ENCODE measurements at regions not wholly inside any gene's neighbourhood (a gene's known extent, or its start where the extent isn't known, plus 50 kb on each side); places are given as distances from the start of the nearest gene placed in this dataset.

GRCh38 chr2:238573065-238573778 is 146.5 kb downstream of the ASB1 start:
- Histone ChIP-seq H3K27ac (ENCODE audit: low read length) (no peak overlapping the region), H3K79me2 (ENCODE audit: insufficient read depth, low read length) (no peaks in the 10 kb centered on the region), H2AFZ (ENCODE audit: low read depth, low read length) (no peak overlapping the region), H3K9me3 (ENCODE audit: insufficient read depth, low read length, severe bottlenecking) (no peaks in the 10 kb centered on the region), H3K4me2 (ENCODE audit: insufficient read depth, low read length) (no peak overlapping the region), H3K9ac (ENCODE audit: low read depth, low read length) (no peak overlapping the region), H3K36me3 (ENCODE audit: insufficient read depth, low read length) (no peaks in the 10 kb centered on the region), H3K4me1 (ENCODE audit: insufficient read depth, low read length) (no peaks in the 10 kb centered on the region), H3K27me3 (ENCODE audit: insufficient read depth, low read length, poor library complexity) (peaks cover 7% of the 10 kb centered on the region), H4K20me1 (ENCODE audit: insufficient read depth, low read length) (no peaks in the 10 kb centered on the region), H3K4me3 (ENCODE audit: low read depth in 1 of 2, low read length in 2 of 2) (no peak overlapping the region)
- peak; percentile 18 for DNase-seq
- TF ChIP-seq, protein P1, sequence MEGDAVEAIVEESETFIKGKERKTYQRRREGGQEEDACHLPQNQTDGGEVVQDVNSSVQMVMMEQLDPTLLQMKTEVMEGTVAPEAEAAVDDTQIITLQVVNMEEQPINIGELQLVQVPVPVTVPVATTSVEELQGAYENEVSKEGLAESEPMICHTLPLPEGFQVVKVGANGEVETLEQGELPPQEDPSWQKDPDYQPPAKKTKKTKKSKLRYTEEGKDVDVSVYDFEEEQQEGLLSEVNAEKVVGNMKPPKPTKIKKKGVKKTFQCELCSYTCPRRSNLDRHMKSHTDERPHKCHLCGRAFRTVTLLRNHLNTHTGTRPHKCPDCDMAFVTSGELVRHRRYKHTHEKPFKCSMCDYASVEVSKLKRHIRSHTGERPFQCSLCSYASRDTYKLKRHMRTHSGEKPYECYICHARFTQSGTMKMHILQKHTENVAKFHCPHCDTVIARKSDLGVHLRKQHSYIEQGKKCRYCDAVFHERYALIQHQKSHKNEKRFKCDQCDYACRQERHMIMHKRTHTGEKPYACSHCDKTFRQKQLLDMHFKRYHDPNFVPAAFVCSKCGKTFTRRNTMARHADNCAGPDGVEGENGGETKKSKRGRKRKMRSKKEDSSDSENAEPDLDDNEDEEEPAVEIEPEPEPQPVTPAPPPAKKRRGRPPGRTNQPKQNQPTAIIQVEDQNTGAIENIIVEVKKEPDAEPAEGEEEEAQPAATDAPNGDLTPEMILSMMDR (IDR thresholded peaks at IDR 0.05; ENCODE audit: borderline replicate concordance, extremely low read depth, low read length, poor library complexity, severe bottlenecking), result peak; percentile 82
- TF ChIP-seq EZH2 (IDR thresholded peaks at IDR 0.05; ENCODE audit: borderline replicate concordance, low read depth, low read length, severe bottlenecking), result no peak
- 0 out of 3 replicates have a peak, but pooled peaks have one; percentile 40 for ATAC-seq (ENCODE audit: insufficient read depth, low read depth)

GRCh38 chr2:238573916-238574315 is 147.2 kb downstream of the ASB1 start:
- no peak for DNase-seq
- ATAC-seq (ENCODE audit: insufficient read depth, low read depth), result no peak
- Histone ChIP-seq H3K4me3 (ENCODE audit: low read depth in 1 of 2, low read length in 2 of 2) (no peak overlapping the region), H3K9me3 (ENCODE audit: insufficient read depth, low read length, severe bottlenecking) (no peaks in the 10 kb centered on the region), H3K27me3 (ENCODE audit: insufficient read depth, low read length, poor library complexity) (peaks cover 7% of the 10 kb centered on the region), H4K20me1 (ENCODE audit: insufficient read depth, low read length) (no peaks in the 10 kb centered on the region), H3K4me2 (ENCODE audit: insufficient read depth, low read length) (no peak overlapping the region), H2AFZ (ENCODE audit: low read depth, low read length) (no peak overlapping the region), H3K36me3 (ENCODE audit: insufficient read depth, low read length) (no peaks in the 10 kb centered on the region), H3K79me2 (ENCODE audit: insufficient read depth, low read length) (no peaks in the 10 kb centered on the region), H3K9ac (ENCODE audit: low read depth, low read length) (no peak overlapping the region), H3K4me1 (ENCODE audit: insufficient read depth, low read length) (no peaks in the 10 kb centered on the region), H3K27ac (ENCODE audit: low read length) (no peak overlapping the region)
- no peak for TF ChIP-seq EZH2 (IDR thresholded peaks at IDR 0.05; ENCODE audit: borderline replicate concordance, low read depth, low read length, severe bottlenecking)
- TF ChIP-seq, protein P1 (IDR thresholded peaks at IDR 0.05; ENCODE audit: borderline replicate concordance, extremely low read depth, low read length, poor library complexity, severe bottlenecking), result no peak

DNA sequence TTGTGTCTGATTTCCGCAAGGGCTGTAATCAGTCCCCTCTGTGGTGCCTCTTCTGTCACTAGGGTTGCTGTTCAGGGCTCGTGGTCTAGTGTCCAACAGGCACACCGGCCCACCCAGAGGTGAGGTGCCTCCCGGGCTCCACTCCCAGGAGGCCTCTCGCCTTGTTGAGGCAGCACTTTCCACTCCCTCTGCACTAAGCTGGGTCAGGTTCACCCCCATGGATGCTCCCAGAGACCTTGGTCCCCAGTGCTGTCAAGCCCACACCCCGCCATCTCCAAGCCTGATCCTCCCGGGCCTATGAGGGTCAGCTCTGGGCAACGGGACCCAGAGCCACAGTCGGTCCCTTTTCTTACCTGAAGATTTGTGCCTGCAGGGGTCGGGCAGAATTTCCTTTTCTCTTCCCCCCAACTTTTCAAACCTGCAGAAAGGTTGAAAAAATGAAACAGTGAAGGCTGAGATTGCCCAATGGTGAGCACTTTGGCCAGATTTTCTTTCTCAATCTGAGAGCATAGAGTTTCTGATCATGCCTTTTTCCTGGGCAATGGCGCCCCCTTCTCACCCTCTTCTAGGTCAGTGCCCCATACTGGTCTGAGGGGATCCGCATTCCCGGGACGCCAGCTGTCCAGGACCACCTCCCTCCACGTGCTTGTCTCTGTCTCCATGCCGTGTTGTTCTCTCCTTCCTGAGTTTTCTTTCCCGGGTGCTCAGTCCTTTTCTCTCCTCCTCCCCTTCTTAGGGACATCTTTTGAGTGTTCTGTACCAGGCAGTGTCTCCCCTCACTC is 148.0 kb downstream of the ASB1 start:
- no peak overlapping the region for H3K9ac ChIP-seq (ENCODE audit: low read depth, low read length)
- H3K9me3 ChIP-seq (ENCODE audit: insufficient read depth, low read length, severe bottlenecking), result no peaks in the 10 kb centered on the region
- no peak overlapping the region for H3K4me3 ChIP-seq (ENCODE audit: low read depth in 1 of 2, low read length in 2 of 2)
- no peaks in the 10 kb centered on the region for H3K79me2 ChIP-seq (ENCODE audit: insufficient read depth, low read length)
- H3K4me2 ChIP-seq (ENCODE audit: insufficient read depth, low read length), result no peak overlapping the region
- no peaks in the 10 kb centered on the region for H3K36me3 ChIP-seq (ENCODE audit: insufficient read depth, low read length)
- no peaks in the 10 kb centered on the region for H4K20me1 ChIP-seq (ENCODE audit: insufficient read depth, low read length)
- no peak for ATAC-seq (ENCODE audit: insufficient read depth, low read depth)
- no peaks in the 10 kb centered on the region for H3K4me1 ChIP-seq (ENCODE audit: insufficient read depth, low read length)
- H2AFZ ChIP-seq (ENCODE audit: low read depth, low read length), result no peak overlapping the region
- H3K27me3 ChIP-seq (ENCODE audit: insufficient read depth, low read length, poor library complexity), result peaks cover 7% of the 10 kb centered on the region
- no peak for TF ChIP-seq EZH2 (IDR thresholded peaks at IDR 0.05; ENCODE audit: borderline replicate concordance, low read depth, low read length, severe bottlenecking)
- TF ChIP-seq, protein P1 (IDR thresholded peaks at IDR 0.05; ENCODE audit: borderline replicate concordance, extremely low read depth, low read length, poor library complexity, severe bottlenecking), result peak; percentile 12
- no peak overlapping the region for H3K27ac ChIP-seq (ENCODE audit: low read length)
- no peak for DNase-seq

All from DND-41 (cell line).